Endothelial cell of umbilical vein (primary cell): ENCODE measurements at regions not wholly inside any gene's neighbourhood (a gene's known extent, or its start where the extent isn't known, plus 50 kb on each side); places are given as distances from the start of the nearest gene placed in this dataset.

Experiments
- BruUV-seq: library from RNA; stranded (reverse); fragments of 400-500 nt; replicated peaks from 2 replicates; lab custom pipeline; 2021; lab: Mats Ljungman, UMichigan
- CTCF ChIA-PET: fragments of 300-600, 350-600 bp; sonication (Branson Sonifier 250); formaldehyde crosslinking; loops from one replicate; lab custom pipeline; 2021; ENCODE audit warnings: antibody characterized with exemption, inconsistent platforms; lab: Charles Lee
- POLR2A ChIA-PET: fragments of 300-600, 350-600 bp; sonication (Branson Sonifier 250); formaldehyde crosslinking; loops from one replicate; lab custom pipeline; 2021; ENCODE audit warnings: antibody characterized with exemption, inconsistent platforms; lab: Charles Lee
- DNase-seq: peaks from one replicate; pipeline ENCODE4 v3.0.0-alpha.2; 2011; ENCODE audit warnings: low read depth, low spot score
- FAIRE-seq: peaks from 2 replicates; lab custom pipeline; 2011; peaks lifted over from hg19 to GRCh38; lab: Jason Lieb, UNC
- H2AFZ ChIP-seq: 2 replicates; pipeline ENCODE4 v1.6.0; 2012; ENCODE audit warnings: low read depth, low read length, control low read depth, inconsistent platforms
- H3K27ac ChIP-seq: 2 replicates; pipeline ENCODE4 v1.5.1; 2011; ENCODE audit warnings: low read depth, mild to moderate bottlenecking, control low read depth, low read length, moderate library complexity; ENCODE audit not compliant: insufficient read depth
- H3K27me3 ChIP-seq, 2 experiments: 2 replicates each; pipeline versions ENCODE4 v1.6.0 to v1.6.1; 2011; ENCODE audit warnings: low read length in 2 of 2, mixed read lengths in 1 of 2; ENCODE audit not compliant: control insufficient read depth in 2 of 2, insufficient read depth in 2 of 2
- H3K36me3 ChIP-seq, 2 experiments: 2 replicates in 1 of 2; 3 replicates in 1 of 2; pipeline ENCODE4 v1.5.1; 2011; ENCODE audit warnings: low read length in 2 of 2, mild to moderate bottlenecking in 1 of 2, moderate library complexity in 1 of 2; ENCODE audit not compliant: control insufficient read depth in 2 of 2, insufficient read depth in 2 of 2; ENCODE audit errors: extremely low read depth in 1 of 2
- H3K4me1 ChIP-seq: 3 replicates; pipeline ENCODE4 v1.5.1; 2011; ENCODE audit warnings: mild to moderate bottlenecking, low read length; ENCODE audit not compliant: control insufficient read depth, insufficient read depth; ENCODE audit errors: extremely low read depth
- H3K4me2 ChIP-seq: 2 replicates; pipeline ENCODE4 v1.6.1; 2011; ENCODE audit warnings: low read length, control low read depth, mixed read lengths; ENCODE audit not compliant: insufficient read depth
- H3K4me3 ChIP-seq, 3 experiments: fragments of 200-600 bp in 1 of 3; sonication (generic), shearing (Covaris generic) in 1 of 3; replicated peaks in 1 of 3; 2 replicates each; pipeline ENCODE4 v1.5.1; 2011 to 2016; ENCODE audit warnings: control low read depth in 3 of 3, low read length in 3 of 3, mild to moderate bottlenecking in 2 of 3, inconsistent platforms in 1 of 3, low read depth in 1 of 3, moderate library complexity in 1 of 3; ENCODE audit not compliant: insufficient read depth in 1 of 3
- H3K79me2 ChIP-seq: 2 replicates; pipeline ENCODE4 v1.6.0; 2012; ENCODE audit warnings: low read length, inconsistent platforms; ENCODE audit not compliant: control insufficient read depth, insufficient read depth
- H3K9ac ChIP-seq: replicated peaks from 2 replicates; pipeline ENCODE3; 2011; ENCODE audit warnings: low read length, control low read depth; ENCODE audit not compliant: insufficient read depth; ENCODE audit errors: extremely low read depth
- H3K9me1 ChIP-seq: replicated peaks from 3 replicates; pipeline ENCODE4 v1.6.0; 2011; ENCODE audit warnings: mild to moderate bottlenecking, low read length; ENCODE audit not compliant: control insufficient read depth, insufficient read depth; ENCODE audit errors: extremely low read depth
- H3K9me3 ChIP-seq: replicated peaks from 2 replicates; pipeline ENCODE4 v1.5.1; 2012; ENCODE audit warnings: low read length, inconsistent platforms; ENCODE audit not compliant: control insufficient read depth, insufficient read depth
- H4K20me1 ChIP-seq: replicated peaks from 2 replicates; pipeline ENCODE3; 2011; ENCODE audit warnings: mild to moderate bottlenecking, low read length; ENCODE audit not compliant: control insufficient read depth, insufficient read depth; ENCODE audit errors: extremely low read depth
- EZH2 ChIP-seq: IDR thresholded peaks from 2 replicates; pipeline ENCODE4 v1.6.1; 2012; ENCODE audit warnings: borderline replicate concordance, low read depth, mild to moderate bottlenecking, moderate library complexity, low read length, inconsistent platforms; ENCODE audit not compliant: severe bottlenecking
- FOS ChIP-seq: IDR thresholded peaks from 2 replicates; pipeline ENCODE4 v1.6.1; 2011; ENCODE audit warnings: mild to moderate bottlenecking, low read length, moderate library complexity, borderline replicate concordance; ENCODE audit not compliant: insufficient read depth
- GATA2 ChIP-seq: IDR thresholded peaks from 2 replicates; pipeline ENCODE4 v1.7.0; 2011; ENCODE audit warnings: low read depth, mild to moderate bottlenecking, moderate library complexity, mixed read lengths, low read length; ENCODE audit not compliant: insufficient read length, insufficient read depth
- JUN ChIP-seq: IDR thresholded peaks from 2 replicates; pipeline ENCODE4 v1.6.1; 2011; ENCODE audit warnings: borderline replicate concordance, low read depth; ENCODE audit not compliant: insufficient read length, insufficient read depth
- MYC ChIP-seq: IDR thresholded peaks from one replicate; pipeline ENCODE4 v1.6.1; 2011; ENCODE audit warnings: mild to moderate bottlenecking, low read depth, low read length
- POLR2A ChIP-seq: IDR thresholded peaks from 2 replicates; pipeline ENCODE4 v1.6.1; 2012; ENCODE audit warnings: low read depth, mild to moderate bottlenecking, control low read depth, low read length
- POLR2AphosphoS5 ChIP-seq: IDR thresholded peaks from 2 replicates; pipeline ENCODE4 v1.6.1; 2012; ENCODE audit warnings: low read depth, mild to moderate bottlenecking, control low read depth, low read length, moderate library complexity; ENCODE audit not compliant: insufficient read depth
- dilution Hi-C: fragments of 300-500 bp; cut with MboI; formaldehyde crosslinking; loops from one replicate; pipeline ENCODE4 v1.15.0; 2019; ENCODE audit warnings: low sequenced_read_pairs; ENCODE audit not compliant: extremely low pct_ligation_motif_present
- intact Hi-C: fragments of 100-400 bp; cut with micrococcal nuclease; formaldehyde crosslinking; loops from one replicate; pipeline ENCODE4 v1.10.0; 2022
- TF ChIP-seq, protein P1 (sequence below), 2 donors: IDR thresholded peaks; 1 replicate in 1 of 2; 2 replicates in 1 of 2; pipeline ENCODE4 v1.5.1; 2011; ENCODE audit warnings: low read length in 2 of 2, mild to moderate bottlenecking in 2 of 2, moderate library complexity in 2 of 2, control low read depth in 1 of 2, inconsistent platforms in 1 of 2, low read depth in 1 of 2; ENCODE audit not compliant: insufficient read depth in 1 of 2; ENCODE audit errors: extremely low read depth in 1 of 2
- TF ChIP-seq, protein P2 (sequence below): IDR thresholded peaks from 2 replicates; pipeline ENCODE4 v1.6.1; 2011; ENCODE audit not compliant: insufficient read depth, insufficient read length

DNA sequence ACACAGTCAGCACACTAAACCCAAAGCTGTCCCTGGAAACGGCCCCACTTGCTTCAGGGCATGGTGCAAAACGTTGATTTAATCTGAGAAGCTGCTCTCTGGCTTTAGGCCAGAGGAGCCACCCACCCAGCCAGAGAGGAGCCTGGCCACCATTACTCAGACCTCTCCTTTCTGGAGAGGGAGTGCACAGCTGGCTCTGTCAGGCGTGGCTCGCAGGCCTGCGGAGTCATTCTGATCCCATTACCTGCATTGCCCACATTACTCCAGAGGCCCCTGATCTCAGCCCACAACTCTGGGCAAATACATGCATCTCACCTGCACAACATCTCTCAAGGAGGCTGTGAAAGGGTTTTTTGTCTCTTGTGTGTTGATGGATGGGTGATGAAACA is 370.0 kb upstream of the IGFBP3 start:
- dilution Hi-C loops: no loop called here
- peaks cover 0 to 2% of the 10 kb centered on the region in 2 experiments for H3K27me3 ChIP-seq
- CTCF ChIA-PET: no interaction called here

More for the DNA sequence above, 370.0 kb upstream of the IGFBP3 start:
- Histone ChIP-seq H4K20me1 (no peaks in the 10 kb centered on the region), H3K4me2 (no peak overlapping the region), H2AFZ (no peak overlapping the region), H3K9ac (no peak overlapping the region), H3K4me1 (no peaks in the 10 kb centered on the region), H3K27ac (no peak overlapping the region), H3K36me3 (no peaks in the 10 kb centered on the region), H3K9me1 (no peaks in the 10 kb centered on the region), H3K9me3 (no peaks in the 10 kb centered on the region), H3K4me3 (no peak overlapping the region), H3K79me2 (no peaks in the 10 kb centered on the region)
- POLR2A ChIA-PET: no interaction called here
- DNase-seq (no peak), FAIRE-seq (no peak)
- no TSS peak for BruUV-seq
- intact Hi-C loops: no loop called here
- TF ChIP-seq FOS: no peak
- TF ChIP-seq MYC: no peak
- TF ChIP-seq POLR2A: no peak
- TF ChIP-seq, protein P1, sequence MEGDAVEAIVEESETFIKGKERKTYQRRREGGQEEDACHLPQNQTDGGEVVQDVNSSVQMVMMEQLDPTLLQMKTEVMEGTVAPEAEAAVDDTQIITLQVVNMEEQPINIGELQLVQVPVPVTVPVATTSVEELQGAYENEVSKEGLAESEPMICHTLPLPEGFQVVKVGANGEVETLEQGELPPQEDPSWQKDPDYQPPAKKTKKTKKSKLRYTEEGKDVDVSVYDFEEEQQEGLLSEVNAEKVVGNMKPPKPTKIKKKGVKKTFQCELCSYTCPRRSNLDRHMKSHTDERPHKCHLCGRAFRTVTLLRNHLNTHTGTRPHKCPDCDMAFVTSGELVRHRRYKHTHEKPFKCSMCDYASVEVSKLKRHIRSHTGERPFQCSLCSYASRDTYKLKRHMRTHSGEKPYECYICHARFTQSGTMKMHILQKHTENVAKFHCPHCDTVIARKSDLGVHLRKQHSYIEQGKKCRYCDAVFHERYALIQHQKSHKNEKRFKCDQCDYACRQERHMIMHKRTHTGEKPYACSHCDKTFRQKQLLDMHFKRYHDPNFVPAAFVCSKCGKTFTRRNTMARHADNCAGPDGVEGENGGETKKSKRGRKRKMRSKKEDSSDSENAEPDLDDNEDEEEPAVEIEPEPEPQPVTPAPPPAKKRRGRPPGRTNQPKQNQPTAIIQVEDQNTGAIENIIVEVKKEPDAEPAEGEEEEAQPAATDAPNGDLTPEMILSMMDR (IDR thresholded peaks at IDR 0.05; ENCODE audit: extremely low read depth in 1 of 2, insufficient read depth in 1 of 2, low read depth in 1 of 2, low read length in 2 of 2): no peak
- TF ChIP-seq, protein P2, sequence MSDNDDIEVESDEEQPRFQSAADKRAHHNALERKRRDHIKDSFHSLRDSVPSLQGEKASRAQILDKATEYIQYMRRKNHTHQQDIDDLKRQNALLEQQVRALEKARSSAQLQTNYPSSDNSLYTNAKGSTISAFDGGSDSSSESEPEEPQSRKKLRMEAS: no peak
- TF ChIP-seq EZH2: no peak
- no peak for TF ChIP-seq GATA2
- TF ChIP-seq JUN: no peak
- TF ChIP-seq POLR2AphosphoS5: no peak
